ENCODE measurements at regions not wholly inside any gene's neighbourhood (a gene's known extent, or its start where the extent isn't known, plus 50 kb on each side); places are given as distances from the start of the nearest gene placed in this dataset.

DNA sequence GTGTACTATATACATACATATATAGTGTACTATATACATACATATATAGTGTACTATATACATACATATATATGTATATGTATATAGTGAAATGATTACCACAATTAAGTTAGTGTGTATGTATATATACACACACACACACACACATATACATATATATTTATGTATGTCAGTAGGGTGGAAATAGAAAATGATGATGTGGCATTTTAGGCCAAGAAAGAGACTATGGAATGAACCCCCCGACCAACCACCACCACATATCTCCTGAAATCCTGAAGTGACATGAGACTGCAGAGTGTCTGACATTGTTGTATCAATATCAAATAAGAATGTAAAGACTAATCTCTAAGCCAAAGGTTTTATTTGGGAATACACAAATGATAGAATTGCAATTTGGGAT is 107.6 kb downstream of the RFC3 start:
- TF ChIP-seq, protein P1, sequence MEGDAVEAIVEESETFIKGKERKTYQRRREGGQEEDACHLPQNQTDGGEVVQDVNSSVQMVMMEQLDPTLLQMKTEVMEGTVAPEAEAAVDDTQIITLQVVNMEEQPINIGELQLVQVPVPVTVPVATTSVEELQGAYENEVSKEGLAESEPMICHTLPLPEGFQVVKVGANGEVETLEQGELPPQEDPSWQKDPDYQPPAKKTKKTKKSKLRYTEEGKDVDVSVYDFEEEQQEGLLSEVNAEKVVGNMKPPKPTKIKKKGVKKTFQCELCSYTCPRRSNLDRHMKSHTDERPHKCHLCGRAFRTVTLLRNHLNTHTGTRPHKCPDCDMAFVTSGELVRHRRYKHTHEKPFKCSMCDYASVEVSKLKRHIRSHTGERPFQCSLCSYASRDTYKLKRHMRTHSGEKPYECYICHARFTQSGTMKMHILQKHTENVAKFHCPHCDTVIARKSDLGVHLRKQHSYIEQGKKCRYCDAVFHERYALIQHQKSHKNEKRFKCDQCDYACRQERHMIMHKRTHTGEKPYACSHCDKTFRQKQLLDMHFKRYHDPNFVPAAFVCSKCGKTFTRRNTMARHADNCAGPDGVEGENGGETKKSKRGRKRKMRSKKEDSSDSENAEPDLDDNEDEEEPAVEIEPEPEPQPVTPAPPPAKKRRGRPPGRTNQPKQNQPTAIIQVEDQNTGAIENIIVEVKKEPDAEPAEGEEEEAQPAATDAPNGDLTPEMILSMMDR (IDR thresholded peaks at IDR 0.05), result no peak
- TF ChIP-seq POLR2A (IDR thresholded peaks at IDR 0.05), result no peak

Data from thyroid gland (tissue), 4 donors.